Uterus (tissue), 3 donors: ENCODE measurements at regions not wholly inside any gene's neighbourhood (a gene's known extent, or its start where the extent isn't known, plus 50 kb on each side); places are given as distances from the start of the nearest gene placed in this dataset.
A peak's percentile ranks its signal among the peaks of the same experiment; 100 is the strongest.

Experiments used
- DNase-seq, 2 donors: peaks; one replicate each; pipeline ENCODE4 v3.0.0-alpha.2; 2019 to 2020
- H3K27ac ChIP-seq, 2 donors: fragments of 200-600 bp; sonication (generic); 1 replicate in 1 of 2; 2 replicates in 1 of 2; pipeline ENCODE4 v1.5.1; 2016 to 2018
- H3K27me3 ChIP-seq, 2 donors: fragments of 200-600 bp; sonication (generic); one replicate each; pipeline ENCODE4 v1.5.1; 2018 to 2019; ENCODE audit warnings: control low read depth in 1 of 2
- H3K36me3 ChIP-seq, 2 donors: fragments of 200-600 bp; sonication (generic); one replicate each; pipeline ENCODE4 v1.5.1; 2019; ENCODE audit warnings: control low read depth in 1 of 2
- H3K4me1 ChIP-seq, 2 donors: fragments of 200-600 bp; sonication (generic); one replicate each; pipeline ENCODE4 v1.5.1; 2018 to 2019; ENCODE audit warnings: control low read depth in 1 of 2
- H3K4me3 ChIP-seq, 2 donors: fragments of 200-600 bp; sonication (generic); 1 replicate in 1 of 2; 2 replicates in 1 of 2; pipeline ENCODE4 v1.5.1; 2018 to 2019; ENCODE audit warnings: mild to moderate bottlenecking in 1 of 2
- H3K9me3 ChIP-seq, 2 donors: fragments of 200-600 bp; sonication (generic); one replicate each; pipeline ENCODE4 v1.5.1; 2019; ENCODE audit warnings: control low read depth in 1 of 2
- POLR2A ChIP-seq, 2 donors: fragments of 450-650 bp; IDR thresholded peaks; one replicate each; pipeline ENCODE4 v1.6.1; 2016; ENCODE audit warnings: antibody characterized with exemption in 2 of 2, mild to moderate bottlenecking in 1 of 2, moderate library complexity in 1 of 2
- intact Hi-C: fragments of 100-400 bp; cut with DNase I; formaldehyde crosslinking; loops from one replicate; pipeline ENCODE4 v1.15.1; 2023; ENCODE audit warnings: low total_unique reads
- TF ChIP-seq, protein P1 (sequence below), 4 experiments: fragments of 200-600 bp in 2 of 4; fragments of 450-650 bp in 2 of 4; sonication (generic) in 2 of 4; IDR thresholded peaks; one replicate each; pipeline ENCODE4 v1.5.1; 2016 to 2019; ENCODE audit warnings: antibody characterized with exemption in 4 of 4, mild to moderate bottlenecking in 2 of 4, moderate library complexity in 1 of 4
- donor health status: DM: yes; HTN: yes; CAD: no.

- TF ChIP-seq POLR2A (IDR thresholded peaks at IDR 0.05) = no peak
- TF ChIP-seq, protein P1, sequence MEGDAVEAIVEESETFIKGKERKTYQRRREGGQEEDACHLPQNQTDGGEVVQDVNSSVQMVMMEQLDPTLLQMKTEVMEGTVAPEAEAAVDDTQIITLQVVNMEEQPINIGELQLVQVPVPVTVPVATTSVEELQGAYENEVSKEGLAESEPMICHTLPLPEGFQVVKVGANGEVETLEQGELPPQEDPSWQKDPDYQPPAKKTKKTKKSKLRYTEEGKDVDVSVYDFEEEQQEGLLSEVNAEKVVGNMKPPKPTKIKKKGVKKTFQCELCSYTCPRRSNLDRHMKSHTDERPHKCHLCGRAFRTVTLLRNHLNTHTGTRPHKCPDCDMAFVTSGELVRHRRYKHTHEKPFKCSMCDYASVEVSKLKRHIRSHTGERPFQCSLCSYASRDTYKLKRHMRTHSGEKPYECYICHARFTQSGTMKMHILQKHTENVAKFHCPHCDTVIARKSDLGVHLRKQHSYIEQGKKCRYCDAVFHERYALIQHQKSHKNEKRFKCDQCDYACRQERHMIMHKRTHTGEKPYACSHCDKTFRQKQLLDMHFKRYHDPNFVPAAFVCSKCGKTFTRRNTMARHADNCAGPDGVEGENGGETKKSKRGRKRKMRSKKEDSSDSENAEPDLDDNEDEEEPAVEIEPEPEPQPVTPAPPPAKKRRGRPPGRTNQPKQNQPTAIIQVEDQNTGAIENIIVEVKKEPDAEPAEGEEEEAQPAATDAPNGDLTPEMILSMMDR (IDR thresholded peaks at IDR 0.05) = no peak
Measured at GRCh38 chr20:50408526-50409364, 101.4 kb upstream of the PTPN1 start.

GRCh38 chr20:50409495-50409894, 100.7 kb upstream of the PTPN1 start:
- Histone ChIP-seq H3K27me3 (no peaks in the 10 kb centered on the region), H3K9me3 (no peaks in the 10 kb centered on the region), H3K4me3 (no peak overlapping the region), H3K36me3 (no peaks in the 10 kb centered on the region), H3K27ac (peak overlapping the region; percentile 67), H3K4me1 (no peaks in the 10 kb centered on the region)
- intact Hi-C loops = no loop called here
- no peak for TF ChIP-seq POLR2A (IDR thresholded peaks at IDR 0.05)
- TF ChIP-seq, protein P1 (IDR thresholded peaks at IDR 0.05) = no peak
- DNase-seq = peak; percentile 48 to 69

More at GRCh38 chr20:50408526-50409364, 101.4 kb upstream of the PTPN1 start:
- no peaks in the 10 kb centered on the region for H3K27me3 ChIP-seq
- intact Hi-C loops = no loop called here
- H3K4me1 ChIP-seq = no peaks in the 10 kb centered on the region
- H3K27ac ChIP-seq = peak overlapping the region; percentile 67
- DNase-seq = no peak
- H3K36me3 ChIP-seq = no peaks in the 10 kb centered on the region
- H3K9me3 ChIP-seq = no peaks in the 10 kb centered on the region
- H3K4me3 ChIP-seq = no peak overlapping the region

- Histone ChIP-seq H3K4me1 (peaks cover 0 to 5% of the 10 kb centered on the region in 2 donors), H3K27ac (peak overlapping the region in 1 of 2 donors; percentile 9), H3K27me3 (no peaks in the 10 kb centered on the region), H3K36me3 (no peaks in the 10 kb centered on the region), H3K9me3 (no peaks in the 10 kb centered on the region), H3K4me3 (no peak overlapping the region)
- DNase-seq = no peak
- intact Hi-C loops = no loop called here
- TF ChIP-seq, protein P1 (IDR thresholded peaks at IDR 0.05) = no peak
- no peak for TF ChIP-seq POLR2A (IDR thresholded peaks at IDR 0.05)
Measured at GRCh38 chr20:50410343-50410742, 99.8 kb upstream of the PTPN1 start.

GRCh38 chr20:50412069-50412468, 98.1 kb upstream of the PTPN1 start:
- H3K9me3 ChIP-seq = no peaks in the 10 kb centered on the region
- no peaks in the 10 kb centered on the region for H3K27me3 ChIP-seq
- peaks cover 0 to 20% of the 10 kb centered on the region in 2 donors for H3K4me1 ChIP-seq
- no peak for DNase-seq
- peak overlapping the region; percentile 58 to 100 for H3K27ac ChIP-seq
- TF ChIP-seq POLR2A (IDR thresholded peaks at IDR 0.05) = no peak
- intact Hi-C loops = no loop called here
- no peaks in the 10 kb centered on the region for H3K36me3 ChIP-seq
- H3K4me3 ChIP-seq = no peak overlapping the region

- TF ChIP-seq, protein P1 (IDR thresholded peaks at IDR 0.05) = no peak
- TF ChIP-seq POLR2A (IDR thresholded peaks at IDR 0.05) = no peak
- Histone ChIP-seq H3K4me3 (no peak overlapping the region), H3K4me1 (peaks cover 0 to 20% of the 10 kb centered on the region in 2 donors), H3K9me3 (no peaks in the 10 kb centered on the region), H3K36me3 (no peaks in the 10 kb centered on the region), H3K27ac (peak overlapping the region; percentile 58 to 100), H3K27me3 (no peaks in the 10 kb centered on the region)
- no peak for DNase-seq
- intact Hi-C loops = no loop called here
Measured at GRCh38 chr20:50412499-50412898, 97.7 kb upstream of the PTPN1 start.
